ENCODE measurements at regions not wholly inside any gene's neighbourhood (a gene's known extent, or its start where the extent isn't known, plus 50 kb on each side); places are given as distances from the start of the nearest gene placed in this dataset.

DNA sequence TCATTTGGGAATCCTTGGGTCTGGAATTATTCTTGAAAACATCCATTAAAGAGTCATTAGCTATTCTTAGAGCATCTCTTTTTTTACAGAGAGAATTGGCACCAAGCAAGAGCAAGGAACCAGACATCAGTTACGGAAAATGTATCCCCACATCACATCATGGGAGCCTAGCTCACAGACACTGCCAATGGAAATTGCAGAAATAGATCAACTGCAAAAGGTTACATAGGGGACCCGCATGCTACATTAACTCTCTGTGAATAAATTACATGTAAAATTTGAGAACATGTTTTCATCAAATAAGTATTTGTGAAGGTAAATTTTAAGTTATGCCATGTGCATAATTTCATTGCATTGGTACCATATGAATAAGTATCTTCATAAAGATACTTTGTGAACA is 224.8 kb downstream of the ZNF248 start:
- no peak overlapping the region for H3K4me3 ChIP-seq (replicated peaks in 1 of 3; ENCODE audit: insufficient read depth in 1 of 3, low read depth in 2 of 3, low read length in 3 of 3)
- no peaks in the 10 kb centered on the region for H3K79me2 ChIP-seq (ENCODE audit: insufficient read depth, low read length)
- in situ Hi-C loops (cut with HindIII; ENCODE audit: extremely low pct_ligation_motif_present, low pct_unique_long_range_greater_than_20kb) = no loop called here
- DNase-seq (ENCODE audit: low spot score) (no peak), FAIRE-seq (no peak), ATAC-seq (no peak)
- no peak overlapping the region for H3K27ac ChIP-seq (ENCODE audit: extremely low read length, insufficient read depth, low read length)
- H3K4me1 ChIP-seq (ENCODE audit: insufficient read depth, low read length) = no peaks in the 10 kb centered on the region
- POLR2A ChIA-PET = no interaction called here
- no peaks in the 10 kb centered on the region for H4K20me1 ChIP-seq (ENCODE audit: insufficient read depth, low read length)
- peaks cover 0 to 1% of the 10 kb centered on the region in 2 experiments; a peak in 1 of 5 replicates for H3K27me3 ChIP-seq (ENCODE audit: control insufficient read depth in 1 of 2, insufficient read depth in 2 of 2, low read length in 2 of 2)
- TF ChIP-seq ZBTB20 (CRISPR knock-in tag; IDR thresholded peaks at IDR 0.05; ENCODE audit: borderline replicate concordance, low read depth) (no peak), HMG20B (CRISPR knock-in tag; conservative IDR thresholded peaks at IDR 0.05) (no peak)
- intact Hi-C loops (cut with micrococcal nuclease; ENCODE audit: unreplicated experiment) = no loop called here
- H2AFZ ChIP-seq (ENCODE audit: low read length) = no peak overlapping the region
- WGBS (ENCODE audit: low lambda C conversion rate) = 54% methylated on average over 2 of the region's 2 CpGs
- no peak overlapping the region for H3K4me2 ChIP-seq (ENCODE audit: low read depth, low read length)
- H3K36me3 ChIP-seq (replicated peaks in 1 of 2; ENCODE audit: control insufficient read depth in 1 of 2, insufficient read depth in 2 of 2, low read length in 2 of 2) = no peaks in the 10 kb centered on the region
- H3K9ac ChIP-seq (ENCODE audit: insufficient read depth, low read depth, low read length) = no peak overlapping the region
- BruUV-seq (replicated peaks) = no TSS peak
- CTCF ChIA-PET (ENCODE audit: low intra/inter-chr PET ratio, low total read pairs) = no interaction called here
- H3K9me3 ChIP-seq (ENCODE audit: low read length) = peaks cover 18% of the 10 kb centered on the region

DNA sequence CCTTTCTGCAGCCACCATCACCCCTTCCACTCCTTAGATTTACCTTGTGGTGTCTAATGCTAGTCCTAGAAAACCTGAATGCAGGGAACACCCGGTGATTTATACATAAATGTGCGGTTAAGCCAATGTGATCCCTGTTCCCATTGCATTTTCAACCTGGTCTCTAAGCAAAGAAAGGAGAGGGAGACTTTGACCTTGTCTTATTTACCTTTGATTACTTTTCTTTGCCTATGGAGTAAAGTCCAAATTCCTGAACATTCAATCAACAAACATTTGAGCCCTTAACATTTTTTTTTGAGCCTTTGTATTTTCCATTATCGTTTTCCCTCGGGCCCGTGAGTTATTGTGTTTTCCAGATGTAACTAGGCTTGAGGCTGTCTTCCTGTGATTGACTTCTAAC is 233.9 kb downstream of the ZNF248 start:
- Histone ChIP-seq H2AFZ (ENCODE audit: low read length) (no peak overlapping the region), H3K9me3 (ENCODE audit: low read length) (no peaks in the 10 kb centered on the region), H3K79me2 (ENCODE audit: insufficient read depth, low read length) (no peaks in the 10 kb centered on the region), H3K36me3 (replicated peaks in 1 of 2; ENCODE audit: control insufficient read depth in 1 of 2, insufficient read depth in 2 of 2, low read length in 2 of 2) (no peaks in the 10 kb centered on the region), H3K9ac (ENCODE audit: insufficient read depth, low read depth, low read length) (no peak overlapping the region), H3K4me2 (ENCODE audit: low read depth, low read length) (peak overlapping the region; percentile 28; the same call in 1 of the 2 replicates), H3K4me1 (ENCODE audit: insufficient read depth, low read length) (peaks cover 27% of the 10 kb centered on the region), H4K20me1 (ENCODE audit: insufficient read depth, low read length) (no peaks in the 10 kb centered on the region), H3K27ac (ENCODE audit: extremely low read length, insufficient read depth, low read length) (peak overlapping the region; percentile 15), H3K4me3 (replicated peaks in 1 of 3; ENCODE audit: insufficient read depth in 1 of 3, low read depth in 2 of 3, low read length in 3 of 3) (no peak overlapping the region), H3K27me3 (ENCODE audit: control insufficient read depth in 1 of 2, insufficient read depth in 2 of 2, low read length in 2 of 2) (no peaks in the 10 kb centered on the region)
- peak; percentile 36 for FAIRE-seq
- DNase-seq (ENCODE audit: low spot score) = peak; percentile 58
- in situ Hi-C loops (cut with HindIII; ENCODE audit: extremely low pct_ligation_motif_present, low pct_unique_long_range_greater_than_20kb) = no loop called here
- intact Hi-C loops (cut with micrococcal nuclease; ENCODE audit: unreplicated experiment) = no loop called here
- no TSS peak for BruUV-seq (replicated peaks)
- CTCF ChIA-PET (ENCODE audit: low intra/inter-chr PET ratio, low total read pairs) = no interaction called here
- POLR2A ChIA-PET = no interaction called here
- 0% methylated on average over 5 of the region's 5 CpGs for WGBS (ENCODE audit: low lambda C conversion rate)
- ATAC-seq = peak; percentile 77
- no peak for TF ChIP-seq TBL1XR1 (IDR thresholded peaks at IDR 0.05; ENCODE audit: borderline replicate concordance, low read length, partially characterized antibody)
- TF ChIP-seq MBNL3 (CRISPR knock-in tag; conservative IDR thresholded peaks at IDR 0.05) = no peak
- no peak for TF ChIP-seq BRCA1 (CRISPR knock-in tag; IDR thresholded peaks at IDR 0.05)
- no peak; the same call in 1 of the 2 replicates for TF ChIP-seq ZNF629 (CRISPR knock-in tag; conservative IDR thresholded peaks at IDR 0.05)
- TF ChIP-seq ZNF101 (CRISPR knock-in tag; IDR thresholded peaks at IDR 0.05; ENCODE audit: borderline replicate concordance, low read depth) = no peak
- TF ChIP-seq ZNF749 (CRISPR knock-in tag; IDR thresholded peaks at IDR 0.05; ENCODE audit: borderline replicate concordance) = no peak
- TF ChIP-seq, protein P1, sequence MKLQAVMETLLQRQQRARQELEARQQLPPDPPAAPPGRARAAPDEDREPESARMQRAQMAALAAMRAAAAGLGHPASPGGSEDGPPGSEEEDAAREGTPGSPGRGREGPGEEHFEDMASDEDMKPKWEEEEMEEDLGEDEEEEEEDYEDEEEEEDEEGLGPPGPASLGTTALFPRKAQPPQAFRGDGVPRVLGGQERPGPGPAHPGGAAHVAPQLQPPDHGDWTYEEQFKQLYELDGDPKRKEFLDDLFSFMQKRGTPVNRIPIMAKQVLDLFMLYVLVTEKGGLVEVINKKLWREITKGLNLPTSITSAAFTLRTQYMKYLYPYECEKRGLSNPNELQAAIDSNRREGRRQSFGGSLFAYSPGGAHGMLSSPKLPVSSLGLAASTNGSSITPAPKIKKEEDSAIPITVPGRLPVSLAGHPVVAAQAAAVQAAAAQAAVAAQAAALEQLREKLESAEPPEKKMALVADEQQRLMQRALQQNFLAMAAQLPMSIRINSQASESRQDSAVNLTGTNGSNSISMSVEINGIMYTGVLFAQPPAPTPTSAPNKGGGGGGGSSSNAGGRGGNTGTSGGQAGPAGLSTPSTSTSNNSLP (IDR thresholded peaks at IDR 0.05; ENCODE audit: low read depth, low read length) = no peak
- no peak for TF ChIP-seq FOXO4 (CRISPR knock-in tag; conservative IDR thresholded peaks at IDR 0.05)
- TF ChIP-seq YY1 (IDR thresholded peaks at IDR 0.05; ENCODE audit: insufficient read depth, insufficient replicate concordance, low read depth, low read length) = no peak
- no peak for TF ChIP-seq ZBTB10 (CRISPR knock-in tag; IDR thresholded peaks at IDR 0.05; ENCODE audit: borderline replicate concordance)

Measured in HepG2 (cell line).